ENCODE measurements at regions not wholly inside any gene's neighbourhood (a gene's known extent, or its start where the extent isn't known, plus 50 kb on each side); places are given as distances from the start of the nearest gene placed in this dataset.

GRCh38 chr12:22121224-22121623, 75.2 kb downstream of the CMAS start:
- Histone ChIP-seq H4K20me1 (replicated peaks; ENCODE audit: control insufficient read depth, extremely low read depth, insufficient read depth, low read length) (no peaks in the 10 kb centered on the region), H2AFZ (ENCODE audit: low read depth, low read length) (no peak overlapping the region), H3K4me3 (replicated peaks in 1 of 3; ENCODE audit: insufficient read depth in 1 of 3, low read depth in 1 of 3, low read length in 3 of 3) (no peak overlapping the region), H3K9me3 (replicated peaks; ENCODE audit: control insufficient read depth, insufficient read depth, low read length) (no peaks in the 10 kb centered on the region), H3K27me3 (ENCODE audit: control insufficient read depth in 2 of 2, insufficient read depth in 2 of 2, low read length in 2 of 2) (peaks cover 0 to 2% of the 10 kb centered on the region in 2 experiments), H3K9me1 (replicated peaks; ENCODE audit: control insufficient read depth, extremely low read depth, insufficient read depth, low read length) (no peaks in the 10 kb centered on the region), H3K4me1 (ENCODE audit: control insufficient read depth, extremely low read depth, insufficient read depth, low read length) (no peaks in the 10 kb centered on the region), H3K79me2 (ENCODE audit: control insufficient read depth, insufficient read depth, low read length) (no peaks in the 10 kb centered on the region), H3K9ac (replicated peaks; ENCODE audit: extremely low read depth, insufficient read depth, low read length) (no peak overlapping the region), H3K36me3 (ENCODE audit: control insufficient read depth in 2 of 2, extremely low read depth in 1 of 2, insufficient read depth in 2 of 2, low read length in 2 of 2) (no peaks in the 10 kb centered on the region), H3K4me2 (ENCODE audit: insufficient read depth, low read length) (no peak overlapping the region), H3K27ac (ENCODE audit: insufficient read depth, low read depth, low read length) (no peak overlapping the region)
- intact Hi-C loops (cut with micrococcal nuclease) = loop anchor here (5.0 kb wide), 1 partner anchor 216 kb away; no protein-coding TSS in a partner anchor
- no TSS peak for BruUV-seq (replicated peaks)
- TF ChIP-seq EZH2 (IDR thresholded peaks at IDR 0.05; ENCODE audit: borderline replicate concordance, low read depth, low read length, severe bottlenecking) = no peak
- TF ChIP-seq CTCF (IDR thresholded peaks at IDR 0.05; ENCODE audit: extremely low read depth in 1 of 2, insufficient read depth in 1 of 2, low read depth in 1 of 2, low read length in 2 of 2) = peak; percentile 4 to 32
- POLR2A ChIA-PET = interaction anchor here (0.8 kb wide), 1 partner anchor 379 kb away, joined by 3 read pairs; no protein-coding TSS in a partner anchor
- FAIRE-seq (no peak), DNase-seq (ENCODE audit: low read depth, low spot score) (no peak)
- dilution Hi-C loops (cut with MboI; ENCODE audit: extremely low pct_ligation_motif_present, low sequenced_read_pairs) = no loop called here
- CTCF ChIA-PET = interaction anchor here (1.6 to 2.7 kb wide), 2 partner anchors 214 to 423 kb away, joined by 4 to 16 read pairs; no protein-coding TSS in a partner anchor

- Histone ChIP-seq H3K9me3 (replicated peaks; ENCODE audit: control insufficient read depth, insufficient read depth, low read length) (no peaks in the 10 kb centered on the region), H3K4me1 (ENCODE audit: control insufficient read depth, extremely low read depth, insufficient read depth, low read length) (no peaks in the 10 kb centered on the region), H2AFZ (ENCODE audit: low read depth, low read length) (no peak overlapping the region), H3K4me2 (ENCODE audit: insufficient read depth, low read length) (no peak overlapping the region), H3K9ac (replicated peaks; ENCODE audit: extremely low read depth, insufficient read depth, low read length) (no peak overlapping the region), H3K27ac (ENCODE audit: insufficient read depth, low read depth, low read length) (no peak overlapping the region), H3K27me3 (ENCODE audit: control insufficient read depth in 2 of 2, insufficient read depth in 2 of 2, low read length in 2 of 2) (no peaks in the 10 kb centered on the region), H4K20me1 (replicated peaks; ENCODE audit: control insufficient read depth, extremely low read depth, insufficient read depth, low read length) (no peaks in the 10 kb centered on the region), H3K36me3 (ENCODE audit: control insufficient read depth in 2 of 2, extremely low read depth in 1 of 2, insufficient read depth in 2 of 2, low read length in 2 of 2) (no peaks in the 10 kb centered on the region), H3K4me3 (replicated peaks in 1 of 3; ENCODE audit: insufficient read depth in 1 of 3, low read depth in 1 of 3, low read length in 3 of 3) (no peak overlapping the region), H3K9me1 (replicated peaks; ENCODE audit: control insufficient read depth, extremely low read depth, insufficient read depth, low read length) (no peaks in the 10 kb centered on the region), H3K79me2 (ENCODE audit: control insufficient read depth, insufficient read depth, low read length) (no peaks in the 10 kb centered on the region)
- dilution Hi-C loops (cut with MboI; ENCODE audit: extremely low pct_ligation_motif_present, low sequenced_read_pairs) (no loop called here), intact Hi-C loops (cut with micrococcal nuclease) (loop anchor here (5.0 kb wide), 1 partner anchor 215 kb away; no protein-coding TSS in a partner anchor)
- DNase-seq (ENCODE audit: low read depth, low spot score) (no peak), FAIRE-seq (no peak)
- TF ChIP-seq EZH2 (IDR thresholded peaks at IDR 0.05; ENCODE audit: borderline replicate concordance, low read depth, low read length, severe bottlenecking) (no peak), FOS (IDR thresholded peaks at IDR 0.05; ENCODE audit: borderline replicate concordance, insufficient read depth, low read length) (no peak), CTCF (IDR thresholded peaks at IDR 0.05; ENCODE audit: extremely low read depth in 1 of 2, insufficient read depth in 1 of 2, low read depth in 1 of 2, low read length in 2 of 2) (no peak), MYC (IDR thresholded peaks at IDR 0.05; ENCODE audit: low read depth, low read length) (no peak), POLR2A (IDR thresholded peaks at IDR 0.05; ENCODE audit: low read depth, low read length) (no peak), GATA2 (IDR thresholded peaks at IDR 0.05; ENCODE audit: insufficient read depth, insufficient read length, low read depth, low read length) (no peak), JUN (IDR thresholded peaks at IDR 0.05; ENCODE audit: borderline replicate concordance, insufficient read depth, insufficient read length, low read depth) (no peak), POLR2AphosphoS5 (IDR thresholded peaks at IDR 0.05; ENCODE audit: insufficient read depth, low read depth, low read length) (no peak), MAX (IDR thresholded peaks at IDR 0.05; ENCODE audit: insufficient read depth, insufficient read length) (no peak)
- no TSS peak for BruUV-seq (replicated peaks)
- ChIA-PET POLR2A (no interaction called here), CTCF (no interaction called here)
Measured at GRCh38 chr12:22122359-22122758, 76.3 kb downstream of the CMAS start.
